Lung (tissue), 11 donors: ENCODE measurements at regions not wholly inside any gene's neighbourhood (a gene's known extent, or its start where the extent isn't known, plus 50 kb on each side); places are given as distances from the start of the nearest gene placed in this dataset.

Source experiments
- ATAC-seq: fragments of 200-7000 bp; cut with Tn5 transposase; one replicate; pipeline ENCODE4 v1.9.1; 2020; ENCODE audit warnings: moderate number of reproducible peaks; ENCODE audit not compliant: insufficient read depth, low FRiP score
- DNase-seq, 3 donors: peaks; one replicate each; pipeline ENCODE4 v3.0.0-alpha.2; 2013 to 2017
- H3K27ac ChIP-seq, 2 donors: one replicate each; pipeline ENCODE4 v1.5.1; 2013; ENCODE audit warnings: mild to moderate bottlenecking in 2 of 2, moderate library complexity in 2 of 2, control low read depth in 1 of 2, inconsistent platforms in 1 of 2, low read depth in 1 of 2, low read length in 1 of 2
- H3K27me3 ChIP-seq, 3 donors: one replicate each; pipeline ENCODE4 v1.5.1; 2013; ENCODE audit warnings: low read length in 2 of 3; ENCODE audit not compliant: control insufficient read depth in 3 of 3, insufficient read depth in 3 of 3
- H3K36me3 ChIP-seq, 4 donors: one replicate each; pipeline ENCODE4 v1.5.1; 2013; ENCODE audit warnings: low read length in 4 of 4, mild to moderate bottlenecking in 1 of 4, moderate library complexity in 1 of 4; ENCODE audit not compliant: control insufficient read depth in 4 of 4, insufficient read depth in 4 of 4
- H3K4me1 ChIP-seq, 5 donors: one replicate each; pipeline ENCODE4 v1.5.1; 2013; ENCODE audit warnings: low read length in 5 of 5, mild to moderate bottlenecking in 2 of 5, moderate library complexity in 1 of 5; ENCODE audit not compliant: control insufficient read depth in 5 of 5, insufficient read depth in 5 of 5
- H3K4me3 ChIP-seq: one replicate; pipeline ENCODE4 v1.5.1; 2013; ENCODE audit warnings: mild to moderate bottlenecking, control low read depth, moderate library complexity
- H3K9ac ChIP-seq, 2 donors: one replicate each; pipeline ENCODE4 v1.5.1; 2013; ENCODE audit warnings: low read length in 2 of 2, control low read depth in 1 of 2; ENCODE audit not compliant: insufficient read depth in 1 of 2
- H3K9me3 ChIP-seq, 4 donors: one replicate each; pipeline ENCODE4 v1.5.1; 2013; ENCODE audit warnings: low read length in 3 of 4, mild to moderate bottlenecking in 1 of 4, moderate library complexity in 1 of 4; ENCODE audit not compliant: control insufficient read depth in 4 of 4, insufficient read depth in 3 of 4
- CTCF ChIP-seq: IDR thresholded peaks from 2 replicates; pipeline ENCODE4 v1.5.1; 2012; ENCODE audit warnings: mild to moderate bottlenecking; ENCODE audit errors: control extremely low read depth, extremely low read depth
- WGBS, 2 donors: extraction: QIAGEN DNeasy Blood & Tissue Kit; methylation state at CpG; one replicate each; pipeline ENCODE4 v1.1.7; 2013; 5-methylcytosine and 5-hydroxymethylcytosine counted together
- donor health status: control.
- donor health status: control.
- donor health status: Bipolar disorder and iron deficiency.
- donor health status: healthy.
- donor health status: DM: yes; HTN: yes; CAD: no.

GRCh38 chr14:104265918-104266630, 127.7 kb downstream of the KIF26A start:
- ATAC-seq: no peak
- DNase-seq: peak in 1 of 3 donors; percentile 11
- no peak overlapping the region for H3K9ac ChIP-seq
- TF ChIP-seq CTCF: no peak
- WGBS, 2 donors: 81 to 84% methylated on average over 21 of the region's 21 CpGs
- H3K4me3 ChIP-seq: no peak overlapping the region
- H3K36me3 ChIP-seq: no peaks in the 10 kb centered on the region
- no peak overlapping the region for H3K27ac ChIP-seq
- no peaks in the 10 kb centered on the region for H3K4me1 ChIP-seq
- H3K27me3 ChIP-seq: no peaks in the 10 kb centered on the region
- peaks cover 0 to 2% (median 0%) of the 10 kb centered on the region in 4 donors for H3K9me3 ChIP-seq

- 87 to 88% methylated on average over 29 of the region's 29 CpGs for WGBS, 2 donors
- DNase-seq: peak in 1 of 3 donors; percentile 12
Observed at GRCh38 chr14:104266631-104267575, 128.5 kb downstream of the KIF26A start.

GRCh38 chr14:104267895-104268294, 129.5 kb downstream of the KIF26A start:
- WGBS, 2 donors: 42 to 52% methylated on average over 18 of the region's 18 CpGs

More at GRCh38 chr14:104266631-104267575, 128.5 kb downstream of the KIF26A start:
- TF ChIP-seq CTCF: no peak
- Histone ChIP-seq H3K4me1 (no peaks in the 10 kb centered on the region), H3K27me3 (no peaks in the 10 kb centered on the region), H3K9ac (no peak overlapping the region), H3K9me3 (no peaks in the 10 kb centered on the region), H3K27ac (no peak overlapping the region), H3K36me3 (no peaks in the 10 kb centered on the region), H3K4me3 (no peak overlapping the region)
- no peak for ATAC-seq

More at GRCh38 chr14:104267895-104268294, 129.5 kb downstream of the KIF26A start:
- Histone ChIP-seq H3K9ac (no peak overlapping the region), H3K4me1 (no peaks in the 10 kb centered on the region), H3K27ac (no peak overlapping the region), H3K9me3 (no peaks in the 10 kb centered on the region), H3K27me3 (no peaks in the 10 kb centered on the region), H3K36me3 (no peaks in the 10 kb centered on the region), H3K4me3 (no peak overlapping the region)
- DNase-seq: peak in 2 of 3 donors; percentile 15 to 18
- no peak for TF ChIP-seq CTCF
- ATAC-seq: no peak
